Islet of Langerhans (tissue), 1 donor: ENCODE measurements at regions not wholly inside any gene's neighbourhood (a gene's known extent, or its start where the extent isn't known, plus 50 kb on each side); places are given as distances from the start of the nearest gene placed in this dataset.

Source experiments
- FAIRE-seq: peaks from one replicate; lab custom pipeline; 2011; peaks lifted over from hg19 to GRCh38; lab: Jason Lieb, UNC

- no peak for FAIRE-seq
These were observed 197.2 kb downstream of the CRPPA start for GRCh38 chr7:16223963-16224707.

GRCh38 chr7:16212610-16213009, 208.7 kb downstream of the CRPPA start:
- FAIRE-seq, result no peak

DNA sequence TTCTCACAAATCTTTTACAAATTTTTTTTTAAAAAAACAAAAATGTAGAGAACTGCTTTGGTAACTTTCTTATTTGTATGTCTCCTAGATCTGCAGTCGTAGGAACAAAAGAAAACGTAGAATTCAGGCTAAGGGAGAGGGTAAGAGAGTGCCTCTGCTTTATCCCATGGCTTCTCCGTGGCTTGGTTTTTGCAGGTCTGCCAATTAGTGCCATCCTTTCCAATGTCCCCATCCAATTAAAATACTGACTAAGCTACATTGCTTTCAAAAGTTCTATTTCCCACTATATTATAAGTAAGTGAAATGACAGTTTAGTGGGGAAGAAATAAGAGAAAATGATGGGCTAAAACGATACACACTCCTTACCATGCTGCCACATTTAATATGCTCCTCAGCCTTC, 209.3 kb downstream of the CRPPA start:
- no peak for FAIRE-seq

DNA sequence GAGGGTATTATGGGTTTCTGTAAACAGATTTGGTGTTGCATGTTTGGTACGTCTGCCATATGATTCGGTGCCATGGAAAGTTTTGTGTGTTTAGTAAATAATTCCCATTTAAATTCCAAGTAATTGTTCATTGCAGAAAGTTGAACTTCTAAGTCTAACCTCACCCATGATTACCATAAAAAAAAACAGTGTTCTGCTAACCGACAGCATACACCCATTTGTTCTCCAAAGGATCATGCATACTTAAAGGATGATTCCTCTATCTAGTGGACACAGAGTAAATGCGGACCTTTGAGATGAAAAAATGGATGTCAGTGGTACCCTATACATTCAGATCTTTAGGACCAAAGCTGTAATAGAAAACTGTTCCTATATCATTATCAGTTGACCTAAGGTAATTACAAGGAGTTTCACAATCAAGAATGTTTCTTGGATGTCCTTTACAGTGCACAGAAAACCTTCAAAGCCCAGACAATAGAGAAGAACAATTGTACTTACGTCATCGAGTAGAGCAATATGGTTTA, 209.9 kb downstream of the CRPPA start:
- no peak for FAIRE-seq

DNA sequence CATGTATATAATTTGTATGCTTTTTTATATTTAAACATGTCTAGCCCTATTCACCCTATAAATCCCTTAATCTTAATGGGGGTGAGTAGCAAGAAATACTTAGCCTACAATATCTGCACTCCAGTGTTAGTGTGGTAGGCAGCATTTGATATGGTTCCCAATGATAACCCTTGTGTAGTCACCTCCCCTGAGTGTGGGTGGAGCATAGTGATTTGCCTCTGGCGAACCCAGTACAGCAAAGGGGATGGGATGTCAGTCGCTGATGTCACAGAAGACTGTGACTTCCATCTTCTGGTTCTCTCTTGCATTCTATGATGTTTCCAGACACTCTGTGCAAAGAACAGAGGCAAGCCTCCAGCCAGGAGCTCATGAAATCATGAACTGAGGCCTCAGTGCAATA, 211.2 kb downstream of the CRPPA start:
- FAIRE-seq, result no peak

DNA sequence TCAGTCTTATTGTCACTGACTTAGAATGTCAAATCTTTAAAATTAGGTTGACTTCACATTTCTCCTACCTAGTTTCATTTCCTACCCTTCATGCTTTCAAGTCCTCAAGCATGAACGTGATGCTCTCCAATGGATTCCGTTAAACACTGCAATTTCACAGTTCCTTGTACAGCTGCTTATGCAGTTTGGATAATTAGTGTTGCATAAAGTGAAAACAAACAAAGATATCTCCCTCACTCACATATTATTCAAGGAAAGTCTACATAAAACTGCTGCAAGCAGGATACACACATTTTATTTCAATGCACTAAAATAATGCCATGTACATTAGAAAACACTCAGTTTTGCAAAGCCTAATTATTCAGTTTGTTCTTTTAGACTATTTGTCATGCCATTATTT, 214.0 kb downstream of the CRPPA start:
- no peak for FAIRE-seq

- FAIRE-seq, result no peak
These were observed 215.9 kb downstream of the CRPPA start for GRCh38 chr7:16205466-16205865.

- no peak for FAIRE-seq
These were observed 216.4 kb downstream of the CRPPA start for GRCh38 chr7:16204953-16205352.

GRCh38 chr7:16203065-16203464, 218.3 kb downstream of the CRPPA start:
- no peak for FAIRE-seq

DNA sequence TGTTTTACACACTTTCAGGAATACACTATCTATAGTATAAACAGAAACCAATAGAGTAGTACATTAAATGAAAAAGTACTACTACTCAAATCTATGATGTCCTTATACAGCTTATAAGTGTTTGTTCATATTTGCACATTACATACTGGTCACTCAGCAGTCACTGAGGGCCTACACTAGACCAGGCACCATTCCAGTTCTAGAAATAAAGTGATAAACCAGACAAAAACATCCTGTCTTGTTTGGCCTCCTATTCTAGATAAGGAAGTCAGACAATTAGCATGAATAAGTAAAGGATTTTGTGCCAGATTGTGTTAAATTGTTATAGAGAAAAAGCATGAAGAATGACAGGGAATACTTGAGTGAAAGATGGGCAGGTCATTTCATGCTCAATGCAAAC, 219.0 kb downstream of the CRPPA start:
- no peak for FAIRE-seq

DNA sequence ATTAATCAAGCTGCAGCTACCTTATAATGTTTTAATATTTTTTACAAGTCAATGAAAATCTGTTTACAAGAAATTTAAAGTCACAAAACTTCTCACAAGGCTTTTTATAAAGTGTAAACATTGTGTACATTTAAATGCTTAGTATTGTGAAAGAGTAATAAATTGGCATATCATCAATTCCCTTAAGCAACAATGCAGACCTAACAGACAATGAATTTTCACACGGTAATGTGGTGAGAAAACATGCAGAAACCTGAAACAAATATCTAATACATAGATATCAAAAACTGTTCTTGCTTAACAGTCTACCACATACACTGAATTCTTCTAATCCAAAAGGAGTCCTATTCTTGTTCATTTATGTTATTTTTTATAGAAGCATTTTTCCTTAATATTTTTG, 220.7 kb downstream of the CRPPA start:
- no peak for FAIRE-seq

GRCh38 chr7:16193631-16194030, 227.7 kb downstream of the CRPPA start:
- no peak for FAIRE-seq

- no peak for FAIRE-seq
These were observed 232.2 kb downstream of the CRPPA start for GRCh38 chr7:16189026-16189715.

- FAIRE-seq, result no peak
These were observed 234.2 kb downstream of the CRPPA start for GRCh38 chr7:16187131-16187530.

DNA sequence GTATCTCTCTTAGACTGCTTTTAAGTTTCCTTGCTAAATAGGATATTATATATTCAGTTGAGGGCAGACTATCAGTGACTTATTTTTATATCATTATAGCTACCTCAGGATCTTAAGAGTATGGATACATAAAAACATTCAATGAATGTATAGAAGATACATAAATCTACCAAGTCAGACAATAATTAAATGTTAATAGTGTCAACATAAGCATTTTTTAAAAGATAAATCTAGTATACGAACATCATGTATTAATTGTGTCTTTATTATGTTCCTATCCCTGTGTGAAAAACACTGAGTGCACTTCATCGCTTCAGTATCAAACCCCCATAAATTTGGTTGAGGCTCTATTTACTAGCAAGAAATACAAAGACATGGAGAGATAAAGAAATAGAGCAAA, 242.8 kb downstream of the CRPPA start:
- no peak for FAIRE-seq

DNA sequence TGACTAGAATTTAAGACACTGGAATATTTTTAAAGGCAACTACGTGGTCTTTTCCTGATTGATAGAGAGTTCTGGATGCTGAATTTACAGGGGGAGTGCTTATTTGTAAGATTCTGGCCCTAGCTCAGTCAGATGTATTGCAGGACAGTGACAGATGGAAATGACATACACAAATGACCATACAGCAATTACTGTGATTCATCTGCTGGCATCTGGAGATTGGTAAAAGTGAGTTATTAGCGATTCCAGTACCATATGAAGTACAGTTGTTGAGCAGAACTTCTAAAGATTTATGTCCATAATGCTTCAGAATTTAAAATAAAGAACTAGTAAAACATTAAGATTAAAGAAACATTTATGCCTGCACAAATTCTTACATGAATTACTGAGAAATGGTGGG, 243.2 kb downstream of the CRPPA start:
- FAIRE-seq, result no peak

DNA sequence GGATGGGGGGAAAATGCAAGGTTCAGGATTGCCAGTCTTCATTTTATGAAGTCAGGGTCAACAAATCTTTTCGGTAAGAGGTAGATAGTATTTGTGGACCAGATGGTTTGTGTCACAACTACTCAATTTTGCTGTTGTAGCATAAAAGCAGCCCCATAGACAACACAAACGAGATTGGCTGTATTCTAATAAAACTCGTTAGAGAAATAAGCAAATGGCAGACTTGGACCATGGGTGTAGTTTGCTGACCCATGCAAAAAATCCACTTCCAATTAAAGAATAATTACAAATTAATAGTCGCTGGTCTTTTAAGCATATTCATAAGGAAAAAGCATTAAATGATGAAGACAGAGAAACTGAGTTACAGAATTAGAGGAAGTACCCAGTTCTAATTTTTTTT, 247.1 kb downstream of the CRPPA start:
- no peak for FAIRE-seq

DNA sequence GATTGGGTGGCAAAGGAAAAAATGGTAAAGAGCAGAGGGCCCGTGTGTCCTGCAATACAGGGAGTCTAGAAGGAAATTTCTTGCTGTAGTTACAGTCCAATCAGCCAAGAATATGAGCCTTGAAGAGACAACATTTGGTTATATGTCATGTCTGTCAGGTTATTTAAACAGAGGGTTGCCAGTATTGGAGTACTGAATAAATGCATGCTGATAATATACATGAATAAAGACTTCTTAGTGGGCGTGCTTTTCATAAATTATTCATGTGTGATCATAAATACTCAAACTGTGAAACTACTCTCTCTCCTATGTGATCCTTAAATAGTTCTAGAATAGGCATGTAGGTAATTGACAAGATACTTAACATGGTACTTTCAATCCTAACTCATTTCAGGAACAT, 249.0 kb downstream of the CRPPA start:
- no peak for FAIRE-seq

GRCh38 chr7:16171928-16172327, 249.4 kb downstream of the CRPPA start:
- no peak for FAIRE-seq

DNA sequence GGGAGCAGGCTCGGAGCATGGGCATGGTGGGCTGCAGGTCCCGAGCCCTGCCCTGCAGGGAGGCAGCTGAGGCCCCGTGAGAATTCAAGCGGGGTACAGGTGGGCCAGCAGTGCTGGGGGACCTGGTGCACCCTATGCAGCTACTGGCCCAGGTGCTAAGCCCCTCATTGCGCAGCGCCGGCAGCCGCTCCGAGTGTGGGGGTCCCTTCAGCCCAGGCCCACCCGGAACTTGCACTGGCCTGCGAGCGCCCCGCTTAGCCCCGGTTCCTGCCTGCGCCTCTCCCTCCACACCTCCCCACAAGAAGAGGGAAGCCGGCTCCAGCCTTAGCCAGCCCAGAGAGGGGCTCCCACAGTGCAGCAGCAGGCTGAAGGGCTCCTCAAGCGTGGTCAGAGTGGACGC, 250.7 kb downstream of the CRPPA start:
- no peak for FAIRE-seq

GRCh38 chr7:16169537-16169936, 251.8 kb downstream of the CRPPA start:
- no peak for FAIRE-seq

DNA sequence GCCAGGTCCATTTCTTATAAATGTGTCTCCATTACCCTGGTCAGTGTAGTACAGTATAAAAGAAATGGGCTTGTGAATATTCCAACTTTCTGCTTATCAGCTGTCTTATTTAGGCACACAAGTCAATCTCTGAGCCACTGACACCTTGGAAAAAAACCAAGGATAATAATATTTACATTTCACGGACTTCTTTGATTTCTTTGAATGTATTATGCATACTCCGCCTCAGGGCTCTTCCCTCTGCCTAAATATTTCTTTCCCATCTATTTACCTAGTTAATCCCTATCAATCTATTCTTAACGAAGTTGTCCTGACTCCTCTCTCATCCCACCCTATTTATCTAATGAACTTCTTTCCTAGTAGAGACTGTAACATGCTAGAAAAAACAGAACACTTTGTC, 253.8 kb downstream of the CRPPA start:
- FAIRE-seq, result no peak

- no peak for FAIRE-seq
These were observed 277.0 kb downstream of the CRPPA start for GRCh38 chr7:16144361-16144760.

- FAIRE-seq, result no peak
These were observed 283.4 kb downstream of the CRPPA start for GRCh38 chr7:16137944-16138343.
